Spinal cord (tissue), 9 donors: ENCODE measurements at regions not wholly inside any gene's neighbourhood (a gene's known extent, or its start where the extent isn't known, plus 50 kb on each side); places are given as distances from the start of the nearest gene placed in this dataset.
"Not testable (repeated sequence)": the region's sequence is repeated elsewhere in the genome, so short reads cannot be mapped to it uniquely, and the experiment has no call there.

Experiments
- DNase-seq, 6 donors: peaks; one replicate each; pipeline versions ENCODE4 v3.0.0 to v3.0.0-alpha.2; 2013 to 2015; ENCODE audit warnings: low spot score in 6 of 6, low read depth in 4 of 6
- H3K27ac ChIP-seq: one replicate; pipeline ENCODE4 v1.5.1; 2013; ENCODE audit warnings: low read depth, low read length, control low read depth
- H3K27me3 ChIP-seq: one replicate; pipeline ENCODE4 v1.6.1; 2013; ENCODE audit warnings: low read length; ENCODE audit not compliant: control insufficient read depth, insufficient read depth
- H3K36me3 ChIP-seq: one replicate; pipeline ENCODE4 v1.6.1; 2013; ENCODE audit warnings: low read length; ENCODE audit not compliant: control insufficient read depth, insufficient read depth
- H3K4me1 ChIP-seq: one replicate; pipeline ENCODE4 v1.6.1; 2013; ENCODE audit warnings: low read length; ENCODE audit not compliant: control insufficient read depth, insufficient read depth
- H3K4me3 ChIP-seq: one replicate; pipeline ENCODE4 v1.5.1; 2013; ENCODE audit warnings: low read depth, low read length, control low read depth
- H3K9me3 ChIP-seq: one replicate; pipeline ENCODE4 v1.6.1; 2013; ENCODE audit warnings: low read length; ENCODE audit not compliant: control insufficient read depth, insufficient read depth
- WGBS: methylation state at CpG from one replicate; pipeline ENCODE4 v1.1.5; 2013; ENCODE audit warnings: missing lambda C conversion rate; ENCODE audit not compliant: insufficient coverage; 5-methylcytosine and 5-hydroxymethylcytosine counted together
- donor health status: healthy.

- peaks cover 26% of the 10 kb centered on the region for H3K4me1 ChIP-seq
- 70% methylated on average over 16 of the region's 25 CpGs for WGBS
- H3K9me3 ChIP-seq, H3K27me3 ChIP-seq, H3K27ac ChIP-seq, H3K36me3 ChIP-seq, H3K4me3 ChIP-seq: not testable (repeated sequence)
- peak in 2 of 6 donors; percentile 53 to 55 for DNase-seq
Measured at GRCh38 chr16:29179401-29180205, 194.8 kb downstream of the LAT start.

- not testable (repeated sequence) for H3K36me3 ChIP-seq, H3K27ac ChIP-seq, H3K9me3 ChIP-seq, H3K4me3 ChIP-seq, H3K27me3 ChIP-seq
- peaks cover 22% of the 10 kb centered on the region for H3K4me1 ChIP-seq
- peak in 2 of 6 donors; percentile 33 to 44 for DNase-seq
- WGBS = 55% methylated on average over 13 of the region's 24 CpGs
Measured at GRCh38 chr16:29177888-29178726, 193.3 kb downstream of the LAT start.

- not testable (repeated sequence) for H3K27ac ChIP-seq, H3K4me3 ChIP-seq, H3K9me3 ChIP-seq, H3K36me3 ChIP-seq, H3K27me3 ChIP-seq
- H3K4me1 ChIP-seq = peaks cover 22% of the 10 kb centered on the region
- peak in 2 of 6 donors; percentile 62 to 85 for DNase-seq
- WGBS = 40% methylated on average over 13 of the region's 30 CpGs
Measured at GRCh38 chr16:29177203-29177887, 192.5 kb downstream of the LAT start.

- H3K4me3 ChIP-seq, H3K27ac ChIP-seq, H3K36me3 ChIP-seq, DNase-seq, H3K27me3 ChIP-seq, H3K9me3 ChIP-seq: not testable (repeated sequence)
- WGBS = 100% methylated on average over 2 of the region's 7 CpGs
- H3K4me1 ChIP-seq = peaks cover 22% of the 10 kb centered on the region
Measured at GRCh38 chr16:29176822-29177202, 192.0 kb downstream of the LAT start.

GRCh38 chr16:29176154-29176470 is 191.3 kb downstream of the LAT start:
- H3K4me1 ChIP-seq = peaks cover 22% of the 10 kb centered on the region
- H3K27me3 ChIP-seq, H3K36me3 ChIP-seq, H3K4me3 ChIP-seq, H3K27ac ChIP-seq, DNase-seq, H3K9me3 ChIP-seq: not testable (repeated sequence)
- WGBS = 84% methylated on average over 7 of the region's 7 CpGs

GRCh38 chr16:29175411-29176153 is 190.7 kb downstream of the LAT start:
- DNase-seq, H3K9me3 ChIP-seq, H3K4me3 ChIP-seq, H3K36me3 ChIP-seq, H3K27ac ChIP-seq, H3K27me3 ChIP-seq: not testable (repeated sequence)
- H3K4me1 ChIP-seq = peaks cover 22% of the 10 kb centered on the region
- 81% methylated on average over 14 of the region's 19 CpGs for WGBS

- H3K27ac ChIP-seq, H3K36me3 ChIP-seq, H3K9me3 ChIP-seq, H3K4me3 ChIP-seq, H3K27me3 ChIP-seq: not testable (repeated sequence)
- H3K4me1 ChIP-seq = peaks cover 16% of the 10 kb centered on the region
- WGBS = 70% methylated on average over 4 of the region's 16 CpGs
- DNase-seq = peak in 1 of 6 donors; percentile 9
Measured at GRCh38 chr16:29173371-29174305, 188.8 kb downstream of the LAT start.

GRCh38 chr16:29172098-29172724 is 187.4 kb downstream of the LAT start:
- not testable (repeated sequence) for H3K27me3 ChIP-seq, H3K36me3 ChIP-seq, H3K4me3 ChIP-seq, DNase-seq, H3K9me3 ChIP-seq, H3K27ac ChIP-seq, H3K4me1 ChIP-seq
- 81% methylated on average over 6 of the region's 7 CpGs for WGBS
